Activated naive CD4-positive, alpha-beta T cell treated with anti-CD3 and anti-CD28 coated beads, Interleukin-2, amount 50 U/mL, for 24 hours (primary cell): ENCODE measurements at regions not wholly inside any gene's neighbourhood (a gene's known extent, or its start where the extent isn't known, plus 50 kb on each side); places are given as distances from the start of the nearest gene placed in this dataset.

Experiments
- H3K27ac Mint-ChIP-seq: one replicate; pipeline ENCODE4 v1.8.0; 2021; ENCODE audit warnings: mild to moderate bottlenecking, mixed read lengths
- H3K27me3 Mint-ChIP-seq: one replicate; pipeline ENCODE4 v1.8.0; 2021; ENCODE audit warnings: mixed read lengths
- H3K36me3 Mint-ChIP-seq: one replicate; pipeline ENCODE4 v1.8.0; 2021; ENCODE audit warnings: mixed read lengths
- H3K4me1 Mint-ChIP-seq: one replicate; pipeline ENCODE4 v1.8.0; 2021; ENCODE audit warnings: mixed read lengths
- H3K4me3 Mint-ChIP-seq: one replicate; pipeline ENCODE4 v1.8.0; 2021; ENCODE audit warnings: mild to moderate bottlenecking, mixed read lengths
- H3K9me3 Mint-ChIP-seq: one replicate; pipeline ENCODE4 v1.8.0; 2021; ENCODE audit warnings: mixed read lengths

DNA sequence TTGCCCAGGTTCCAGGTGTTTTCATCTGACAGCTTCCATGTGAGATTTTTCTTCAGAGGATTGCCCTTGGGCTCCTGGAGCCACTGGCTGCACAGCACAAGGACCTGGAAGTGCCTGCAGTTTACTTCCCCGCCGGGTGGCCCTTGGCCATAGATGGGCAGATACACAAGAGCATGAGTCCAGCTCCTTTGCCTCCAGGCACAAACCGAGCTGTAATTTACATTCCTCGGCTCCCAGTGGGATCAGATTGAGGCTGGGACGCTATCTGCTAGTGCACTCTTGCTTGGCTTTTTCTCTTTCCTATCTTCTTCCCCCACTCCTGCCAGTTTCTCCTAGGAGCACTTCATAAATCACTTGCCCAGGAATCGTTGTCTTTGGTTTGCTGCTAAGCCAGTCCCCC is 85.4 kb upstream of the RALY start:
- Mint-ChIP-seq H3K36me3 (no peaks in the 10 kb centered on the region), H3K4me3 (no peak overlapping the region), H3K27me3 (no peaks in the 10 kb centered on the region), H3K9me3 (no peaks in the 10 kb centered on the region), H3K4me1 (no peaks in the 10 kb centered on the region), H3K27ac (no peak overlapping the region)

DNA sequence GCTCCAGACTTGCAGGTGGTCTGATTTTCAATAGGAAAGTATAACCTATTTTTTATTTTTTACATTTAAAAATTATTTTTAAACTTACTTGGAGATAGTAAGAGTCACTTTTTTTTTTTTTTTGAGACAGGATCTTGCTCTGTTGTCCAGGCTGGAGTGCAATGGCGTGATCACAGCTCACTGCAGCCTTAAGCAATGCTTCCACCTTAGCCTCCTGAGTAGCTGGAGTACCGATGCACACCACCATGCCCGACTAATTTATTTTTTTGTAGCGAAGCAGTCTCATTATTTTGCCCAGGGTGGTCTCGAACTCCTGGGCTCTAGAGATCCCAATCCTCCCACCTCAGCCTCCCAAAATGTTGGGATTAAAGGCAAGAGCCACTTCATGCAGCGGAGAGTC is 84.8 kb upstream of the RALY start:
- Mint-ChIP-seq H3K9me3 (no peaks in the 10 kb centered on the region), H3K36me3 (no peaks in the 10 kb centered on the region), H3K4me3 (no peak overlapping the region), H3K27ac (no peak overlapping the region), H3K27me3 (no peaks in the 10 kb centered on the region), H3K4me1 (no peaks in the 10 kb centered on the region)

DNA sequence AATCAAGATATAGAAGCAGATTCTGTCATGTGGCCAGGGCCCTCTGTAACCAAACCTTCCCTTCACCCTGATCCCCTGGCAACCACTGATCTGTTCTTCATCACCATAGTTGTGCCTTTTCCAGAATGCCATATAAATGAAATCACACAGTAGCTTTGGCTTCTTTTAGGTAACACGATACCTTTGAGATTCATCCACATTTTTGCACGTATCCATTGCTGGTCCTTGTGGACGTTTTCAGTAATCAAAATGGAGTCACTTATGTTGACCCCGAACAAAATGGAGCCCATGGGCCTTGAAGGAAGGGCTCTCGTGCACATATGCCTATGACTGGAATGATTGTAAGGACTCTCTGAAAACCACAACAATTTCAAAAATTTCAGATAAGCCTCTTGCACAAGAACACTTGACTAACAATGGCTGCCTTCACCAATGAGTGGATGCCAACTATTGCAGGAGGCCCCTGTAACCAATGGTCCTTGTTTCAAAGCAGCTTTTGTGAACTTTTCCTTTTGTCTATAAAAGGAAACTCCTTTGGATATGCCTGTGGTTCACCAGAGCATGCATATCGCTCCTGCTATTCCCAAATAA is 84.3 kb upstream of the RALY start:
- H3K27ac Mint-ChIP-seq = no peak overlapping the region
- no peaks in the 10 kb centered on the region for H3K9me3 Mint-ChIP-seq
- no peak overlapping the region for H3K4me3 Mint-ChIP-seq
- no peaks in the 10 kb centered on the region for H3K27me3 Mint-ChIP-seq
- peaks cover 2% of the 10 kb centered on the region for H3K4me1 Mint-ChIP-seq
- H3K36me3 Mint-ChIP-seq = no peaks in the 10 kb centered on the region

DNA sequence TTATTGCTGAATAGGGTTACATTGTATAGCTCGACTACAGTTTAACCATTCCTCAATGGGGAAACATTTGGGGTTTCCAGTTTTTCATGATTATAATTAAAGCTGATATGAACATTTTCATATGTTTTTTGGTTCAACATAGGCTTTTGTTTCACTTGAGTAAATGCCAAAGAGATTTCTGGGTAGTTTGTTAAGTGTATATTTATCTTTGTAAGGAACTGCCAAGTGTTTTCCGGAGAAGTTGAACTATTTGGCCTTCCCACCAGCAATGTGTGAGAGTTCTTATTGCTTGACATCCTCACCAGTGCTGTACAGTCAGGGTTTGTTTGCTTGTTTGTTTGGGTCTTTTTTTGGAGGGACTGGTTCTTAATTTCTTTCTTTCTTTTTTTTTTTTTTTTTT is 83.7 kb upstream of the RALY start:
- Mint-ChIP-seq H3K4me3 (no peak overlapping the region), H3K27ac (no peak overlapping the region), H3K27me3 (no peaks in the 10 kb centered on the region), H3K36me3 (no peaks in the 10 kb centered on the region), H3K9me3 (no peaks in the 10 kb centered on the region), H3K4me1 (peaks cover 8% of the 10 kb centered on the region)

DNA sequence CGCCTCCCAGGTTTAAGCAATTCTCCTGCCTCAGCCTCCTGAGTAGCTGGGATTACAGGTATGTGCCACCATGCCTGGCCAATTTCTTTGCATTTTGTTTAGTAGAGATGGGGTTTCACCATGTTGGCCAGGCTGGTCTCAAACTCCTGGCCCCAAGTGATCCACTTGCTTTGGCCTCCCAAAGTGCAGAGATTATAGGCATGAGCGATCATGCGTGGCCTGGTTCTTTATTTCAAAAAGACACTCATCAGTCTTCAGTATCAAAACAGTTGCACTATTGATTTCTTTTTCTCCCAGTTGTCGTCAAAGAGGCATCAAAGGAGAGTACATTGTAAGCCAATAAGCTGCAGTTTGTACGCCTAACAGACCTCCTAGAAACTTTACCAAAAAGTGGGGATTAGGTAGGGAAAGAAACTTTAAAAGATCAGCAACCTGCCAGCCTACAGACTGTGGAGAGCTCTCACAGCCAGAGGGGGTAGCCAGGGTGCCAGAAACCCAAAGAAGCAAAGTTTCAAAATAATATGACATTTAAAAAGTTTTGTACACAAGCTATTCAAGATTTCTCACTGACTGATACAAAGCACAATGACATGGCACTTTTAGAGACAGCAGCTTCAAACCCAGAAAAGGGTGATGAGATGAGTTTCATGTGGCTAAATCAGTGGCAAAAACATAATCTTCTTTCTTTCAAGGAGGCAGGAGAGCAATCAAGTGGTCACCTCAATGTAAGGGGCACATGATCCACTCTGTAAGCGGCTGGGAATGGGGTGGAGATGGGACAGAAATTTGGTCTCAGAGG is 83.0 kb upstream of the RALY start:
- no peaks in the 10 kb centered on the region for H3K36me3 Mint-ChIP-seq
- no peaks in the 10 kb centered on the region for H3K9me3 Mint-ChIP-seq
- H3K27me3 Mint-ChIP-seq = no peaks in the 10 kb centered on the region
- no peak overlapping the region for H3K27ac Mint-ChIP-seq
- H3K4me3 Mint-ChIP-seq = no peak overlapping the region
- peaks cover 15% of the 10 kb centered on the region for H3K4me1 Mint-ChIP-seq

DNA sequence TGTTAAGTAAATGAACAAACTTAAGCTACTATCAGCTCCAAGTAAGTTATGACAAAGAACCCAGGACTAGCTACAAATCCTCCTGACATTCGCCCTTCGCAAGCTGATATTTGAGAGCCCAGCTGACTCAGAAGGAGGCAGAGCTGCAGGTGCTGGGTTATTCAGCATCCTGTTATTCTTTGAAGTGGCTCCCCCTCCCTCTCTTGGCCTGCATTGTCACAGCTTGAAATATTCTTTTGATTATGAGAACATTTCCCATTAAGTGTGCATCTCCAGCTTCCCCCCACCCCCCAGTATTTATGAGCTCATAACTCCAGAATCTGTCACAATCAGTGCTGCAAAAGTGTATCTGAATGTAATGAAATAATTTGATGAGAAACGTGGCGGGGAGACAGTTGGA is 78.8 kb upstream of the RALY start:
- H3K4me1 Mint-ChIP-seq = peaks cover 16% of the 10 kb centered on the region
- no peaks in the 10 kb centered on the region for H3K9me3 Mint-ChIP-seq
- no peak overlapping the region for H3K4me3 Mint-ChIP-seq
- no peaks in the 10 kb centered on the region for H3K36me3 Mint-ChIP-seq
- no peaks in the 10 kb centered on the region for H3K27me3 Mint-ChIP-seq
- no peak overlapping the region for H3K27ac Mint-ChIP-seq

DNA sequence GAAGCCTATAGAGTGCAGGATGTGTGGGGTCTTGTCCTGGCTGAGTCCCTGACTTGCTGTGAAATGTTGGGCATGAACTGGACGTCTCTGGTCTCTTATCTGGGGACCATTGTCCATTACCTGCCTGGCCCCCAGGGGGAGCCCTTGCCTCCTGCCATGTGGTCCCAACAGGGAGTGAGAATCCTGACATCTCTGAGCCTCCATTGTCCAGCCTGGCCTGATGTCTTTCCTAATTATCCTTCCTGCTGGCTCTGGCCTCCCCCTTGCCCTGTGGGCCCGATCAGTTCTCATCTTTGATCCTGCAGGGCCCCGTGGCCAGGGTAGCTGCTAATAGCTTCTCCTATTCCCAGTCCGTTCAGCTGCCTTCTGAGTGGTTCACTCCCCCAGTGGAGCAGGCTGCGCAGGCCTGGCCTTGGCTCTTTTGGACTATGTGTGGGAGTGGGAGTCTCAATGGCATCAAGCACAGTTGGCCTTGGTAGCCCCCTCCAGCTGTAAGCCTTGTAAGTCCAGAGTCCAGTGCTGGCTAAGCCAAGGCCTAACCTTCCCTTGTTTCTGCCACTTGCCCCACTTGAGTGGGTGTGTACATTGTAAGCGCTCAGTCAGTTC is 77.9 kb upstream of the RALY start:
- H3K27ac Mint-ChIP-seq = peak overlapping the region; percentile 35
- no peaks in the 10 kb centered on the region for H3K9me3 Mint-ChIP-seq
- H3K27me3 Mint-ChIP-seq = no peaks in the 10 kb centered on the region
- H3K36me3 Mint-ChIP-seq = no peaks in the 10 kb centered on the region
- no peak overlapping the region for H3K4me3 Mint-ChIP-seq
- H3K4me1 Mint-ChIP-seq = peaks cover 16% of the 10 kb centered on the region

DNA sequence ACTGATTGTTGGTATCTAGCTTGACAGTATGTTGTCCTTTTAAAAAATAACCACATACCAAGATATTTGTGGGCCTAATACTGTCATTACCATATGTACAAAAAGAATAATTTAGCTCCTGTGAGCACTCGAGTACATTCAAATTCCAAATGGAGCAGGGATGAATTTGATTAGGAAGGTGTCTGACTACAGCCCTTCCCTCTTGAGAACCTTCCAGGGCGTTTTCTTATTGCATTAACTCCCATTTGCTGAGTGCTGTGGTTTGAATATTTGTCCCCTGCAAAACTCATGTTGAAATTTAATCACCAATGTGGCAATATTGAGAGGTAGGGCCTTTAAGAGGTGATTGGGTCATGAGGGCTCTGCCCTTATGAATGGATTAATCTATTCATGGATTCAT is 76.9 kb upstream of the RALY start:
- Mint-ChIP-seq H3K4me1 (peaks cover 16% of the 10 kb centered on the region), H3K27ac (no peak overlapping the region), H3K27me3 (no peaks in the 10 kb centered on the region), H3K36me3 (no peaks in the 10 kb centered on the region), H3K9me3 (no peaks in the 10 kb centered on the region), H3K4me3 (no peak overlapping the region)

DNA sequence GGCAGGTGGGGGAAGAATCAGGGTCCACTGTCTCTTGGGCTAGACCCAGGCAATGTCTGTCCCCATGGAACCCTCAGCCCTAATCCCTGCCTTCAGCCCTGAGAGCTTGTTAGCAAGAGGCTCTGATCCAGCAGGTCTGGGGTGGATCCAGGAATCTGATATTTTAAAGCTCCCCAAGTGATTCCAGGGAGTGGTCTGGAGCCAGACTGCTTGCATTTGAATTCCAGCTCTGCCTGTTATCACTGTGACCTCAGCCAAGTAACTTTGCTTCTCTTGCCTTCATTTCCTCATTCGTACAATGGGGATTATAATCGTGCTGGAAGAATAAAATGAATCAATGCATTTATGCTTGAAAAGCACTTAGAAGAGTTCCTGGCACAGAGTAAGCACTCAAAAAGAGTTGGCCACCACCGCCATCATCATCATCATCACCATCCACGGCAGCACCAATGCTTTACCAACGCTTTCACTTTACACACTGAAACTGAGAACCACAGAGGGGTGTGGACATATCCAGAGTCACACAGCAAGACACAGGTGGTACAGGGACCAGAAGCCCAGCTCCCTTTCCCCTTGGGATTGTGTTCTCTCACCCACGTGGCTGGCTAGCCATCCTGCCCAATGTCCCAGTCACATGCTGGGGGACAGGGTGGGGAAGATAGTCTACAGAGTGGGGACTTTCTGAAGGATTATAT is 75.7 kb upstream of the RALY start:
- Mint-ChIP-seq H3K4me3 (no peak overlapping the region), H3K27me3 (no peaks in the 10 kb centered on the region), H3K27ac (no peak overlapping the region), H3K36me3 (no peaks in the 10 kb centered on the region), H3K4me1 (peaks cover 16% of the 10 kb centered on the region), H3K9me3 (no peaks in the 10 kb centered on the region)

DNA sequence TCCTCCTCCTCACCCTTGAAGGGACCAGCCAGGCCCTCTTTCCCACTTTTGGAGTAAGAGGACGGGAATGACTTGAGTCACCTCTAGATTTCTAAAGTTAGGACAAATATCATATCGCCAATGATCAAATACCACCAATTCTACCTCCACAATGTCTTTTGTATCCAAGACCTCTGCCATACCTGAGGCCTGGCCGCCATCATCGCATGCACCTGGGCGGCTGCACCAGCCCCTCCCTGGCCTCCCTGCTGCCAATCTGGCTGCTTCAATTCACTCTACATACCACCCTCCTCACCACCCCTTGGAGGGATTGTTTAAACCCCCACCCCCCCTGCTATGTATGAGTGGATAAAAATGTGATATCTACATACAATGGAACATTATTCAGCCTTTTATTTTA is 75.0 kb upstream of the RALY start:
- no peaks in the 10 kb centered on the region for H3K27me3 Mint-ChIP-seq
- no peak overlapping the region for H3K27ac Mint-ChIP-seq
- H3K4me3 Mint-ChIP-seq = no peak overlapping the region
- peaks cover 16% of the 10 kb centered on the region for H3K4me1 Mint-ChIP-seq
- no peaks in the 10 kb centered on the region for H3K9me3 Mint-ChIP-seq
- H3K36me3 Mint-ChIP-seq = no peaks in the 10 kb centered on the region

DNA sequence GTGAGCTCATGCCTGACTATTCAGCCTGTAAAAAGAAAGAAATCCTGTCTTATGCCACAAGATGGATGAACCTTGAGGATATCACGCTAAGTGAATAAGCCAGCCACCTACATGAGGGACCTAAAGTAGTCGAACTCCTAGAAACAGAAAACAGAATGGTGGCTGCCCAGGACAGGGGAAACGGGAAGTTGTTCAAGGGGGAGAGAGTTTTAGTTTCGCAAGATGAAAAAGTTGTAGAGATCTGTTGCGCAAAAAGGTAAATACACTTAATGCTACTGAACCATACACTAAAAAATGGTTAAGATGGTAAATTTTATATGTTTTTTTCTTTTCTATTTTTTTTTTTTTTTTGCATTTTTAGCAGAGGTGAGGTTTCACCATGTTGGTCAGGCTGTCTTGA is 74.1 kb upstream of the RALY start:
- no peaks in the 10 kb centered on the region for H3K27me3 Mint-ChIP-seq
- no peak overlapping the region for H3K4me3 Mint-ChIP-seq
- H3K27ac Mint-ChIP-seq = no peak overlapping the region
- peaks cover 12% of the 10 kb centered on the region for H3K4me1 Mint-ChIP-seq
- no peaks in the 10 kb centered on the region for H3K36me3 Mint-ChIP-seq
- H3K9me3 Mint-ChIP-seq = no peaks in the 10 kb centered on the region

DNA sequence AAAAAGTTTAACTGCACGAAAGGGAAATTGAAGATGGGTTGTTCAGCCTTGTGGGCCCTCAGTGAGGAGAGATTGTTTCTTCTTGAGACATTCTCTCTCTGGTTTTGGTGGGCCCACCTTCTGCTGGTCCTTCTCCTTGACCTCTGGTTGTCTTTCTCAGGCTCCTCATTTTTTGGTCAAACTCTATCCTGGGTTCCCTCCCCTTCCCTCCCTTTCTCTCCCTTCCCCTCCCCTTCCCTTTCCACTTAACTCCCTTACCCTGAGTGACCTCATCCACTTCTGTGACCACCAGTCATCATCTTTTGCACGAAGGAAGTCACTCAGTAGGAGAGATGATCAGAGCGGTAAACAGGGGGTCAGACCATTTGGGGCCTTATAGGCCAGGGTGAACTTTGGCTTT is 71.5 kb upstream of the RALY start:
- no peak overlapping the region for H3K4me3 Mint-ChIP-seq
- no peaks in the 10 kb centered on the region for H3K9me3 Mint-ChIP-seq
- no peaks in the 10 kb centered on the region for H3K27me3 Mint-ChIP-seq
- H3K4me1 Mint-ChIP-seq = no peaks in the 10 kb centered on the region
- no peak overlapping the region for H3K27ac Mint-ChIP-seq
- H3K36me3 Mint-ChIP-seq = no peaks in the 10 kb centered on the region

DNA sequence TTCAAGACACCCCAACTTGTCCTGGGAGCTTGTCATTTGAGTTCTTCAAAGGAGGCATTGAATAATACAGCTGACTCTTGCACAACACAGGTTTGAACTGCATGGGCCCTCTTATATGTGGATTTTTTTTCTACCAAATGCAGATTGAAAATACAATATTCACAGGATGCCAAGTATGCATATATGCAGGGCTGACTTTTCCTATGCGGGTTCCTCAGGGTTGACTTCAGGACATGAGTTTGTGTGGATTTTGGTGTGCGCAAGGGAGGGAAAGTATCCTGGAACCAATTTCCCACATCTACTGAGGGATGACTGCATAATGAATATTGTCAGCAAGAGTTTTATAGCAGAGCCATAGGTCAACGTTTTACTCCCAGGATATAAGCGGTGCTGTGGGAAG is 70.0 kb upstream of the RALY start:
- no peaks in the 10 kb centered on the region for H3K36me3 Mint-ChIP-seq
- H3K27ac Mint-ChIP-seq = no peak overlapping the region
- no peaks in the 10 kb centered on the region for H3K4me1 Mint-ChIP-seq
- H3K27me3 Mint-ChIP-seq = no peaks in the 10 kb centered on the region
- no peak overlapping the region for H3K4me3 Mint-ChIP-seq
- H3K9me3 Mint-ChIP-seq = no peaks in the 10 kb centered on the region

DNA sequence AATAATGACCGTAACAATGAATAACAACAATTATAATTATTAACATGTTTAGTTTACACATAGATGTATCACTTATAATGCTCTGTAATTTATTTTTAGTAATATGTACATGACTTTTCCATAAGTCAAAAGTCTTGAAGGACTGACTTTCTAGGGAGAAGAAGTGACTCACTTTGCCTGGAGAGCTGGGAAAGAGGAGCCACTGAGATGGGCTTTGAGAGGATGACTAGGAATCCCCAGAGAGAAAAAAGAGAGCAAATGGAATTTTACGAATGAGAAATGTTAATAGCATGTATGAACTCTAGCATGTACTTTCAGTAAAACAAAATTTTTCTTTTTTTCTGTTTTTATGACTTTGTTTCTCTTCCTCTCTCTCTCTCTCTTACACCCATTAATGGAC is 67.8 kb upstream of the RALY start:
- Mint-ChIP-seq H3K9me3 (no peaks in the 10 kb centered on the region), H3K4me3 (no peak overlapping the region), H3K36me3 (no peaks in the 10 kb centered on the region), H3K27me3 (no peaks in the 10 kb centered on the region), H3K27ac (no peak overlapping the region), H3K4me1 (no peaks in the 10 kb centered on the region)

DNA sequence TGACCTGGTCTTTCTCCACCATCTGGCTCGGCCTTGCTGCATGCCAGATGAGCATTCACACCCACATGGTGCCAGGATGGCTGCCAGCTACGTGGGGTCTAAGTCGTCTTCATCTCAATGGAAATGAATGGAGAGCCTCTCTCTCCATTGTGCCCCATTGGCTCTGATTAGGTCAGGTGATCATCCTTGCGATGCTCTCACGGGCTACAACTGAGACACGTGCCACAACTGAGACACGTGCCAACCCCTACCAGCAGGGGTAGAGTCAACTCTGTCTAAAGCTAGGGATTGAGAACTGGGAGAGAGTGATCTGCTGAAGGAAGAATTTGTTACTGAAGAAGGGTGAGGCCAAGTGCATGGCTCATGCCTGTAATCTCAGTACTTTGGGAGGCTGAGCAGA is 67.3 kb upstream of the RALY start:
- no peaks in the 10 kb centered on the region for H3K36me3 Mint-ChIP-seq
- no peak overlapping the region for H3K4me3 Mint-ChIP-seq
- no peak overlapping the region for H3K27ac Mint-ChIP-seq
- H3K9me3 Mint-ChIP-seq = no peaks in the 10 kb centered on the region
- H3K27me3 Mint-ChIP-seq = no peaks in the 10 kb centered on the region
- no peaks in the 10 kb centered on the region for H3K4me1 Mint-ChIP-seq

DNA sequence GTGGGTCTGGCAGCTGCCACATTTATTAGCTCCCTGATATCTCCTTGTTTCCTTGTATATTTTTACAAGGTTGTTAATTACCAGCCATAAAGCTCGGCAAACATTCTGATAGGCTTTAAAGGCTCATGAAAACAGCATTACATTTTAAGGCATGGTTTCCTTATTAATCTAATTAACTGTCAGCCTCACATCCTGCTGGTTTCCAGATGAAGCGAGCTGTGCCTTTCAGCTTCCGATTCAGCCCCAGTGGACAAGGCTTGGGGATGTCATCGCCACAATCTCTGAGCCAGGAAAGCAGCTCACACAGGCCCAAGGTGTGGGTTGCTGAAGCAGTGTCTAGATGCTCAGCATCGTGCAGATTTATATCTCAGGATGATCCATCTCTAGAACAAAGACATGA is 66.0 kb upstream of the RALY start:
- no peaks in the 10 kb centered on the region for H3K36me3 Mint-ChIP-seq
- no peaks in the 10 kb centered on the region for H3K4me1 Mint-ChIP-seq
- H3K9me3 Mint-ChIP-seq = no peaks in the 10 kb centered on the region
- H3K27ac Mint-ChIP-seq = no peak overlapping the region
- H3K4me3 Mint-ChIP-seq = no peak overlapping the region
- no peaks in the 10 kb centered on the region for H3K27me3 Mint-ChIP-seq
